Ascending aorta (tissue), 2 donors: ENCODE measurements at regions not wholly inside any gene's neighbourhood (a gene's known extent, or its start where the extent isn't known, plus 50 kb on each side); places are given as distances from the start of the nearest gene placed in this dataset.

Experiments
- DNase-seq, 2 donors: peaks; one replicate each; pipeline ENCODE4 v3.0.0-alpha.2; 2019; ENCODE audit warnings: low spot score in 2 of 2
- H3K27ac ChIP-seq, 2 donors: fragments of 200-600 bp; sonication (generic); one replicate each; pipeline ENCODE4 v1.5.1; 2016 to 2017; ENCODE audit warnings: mild to moderate bottlenecking in 1 of 2
- H3K27me3 ChIP-seq: fragments of 200-600 bp; sonication (generic); one replicate; pipeline ENCODE4 v1.5.1; 2017
- H3K36me3 ChIP-seq, 2 donors: fragments of 200-600 bp; sonication (generic); one replicate each; pipeline ENCODE4 v1.5.1; 2016
- H3K4me1 ChIP-seq, 2 donors: fragments of 200-600 bp; sonication (generic); one replicate each; pipeline ENCODE4 v1.5.1; 2016 to 2017; ENCODE audit warnings: mild to moderate bottlenecking in 1 of 2
- H3K4me3 ChIP-seq, 2 donors: fragments of 200-600 bp; sonication (generic); one replicate each; pipeline ENCODE4 v1.5.1; 2016 to 2017; ENCODE audit warnings: mild to moderate bottlenecking in 1 of 2
- H3K9me3 ChIP-seq, 2 donors: fragments of 200-600 bp; sonication (generic); one replicate each; pipeline ENCODE4 v1.5.1; 2016
- intact Hi-C: fragments of 100-400 bp; cut with DNase I; formaldehyde crosslinking; loops from one replicate; pipeline ENCODE4 v1.15.1; 2023
- TF ChIP-seq, protein P1 (sequence below), 3 experiments: fragments of 200-600 bp in 2 of 3; fragments of 450-650 bp in 1 of 3; sonication (generic) in 2 of 3; IDR thresholded peaks; one replicate each; pipeline ENCODE4 v1.5.1; 2016 to 2019; ENCODE audit warnings: antibody characterized with exemption in 3 of 3, mild to moderate bottlenecking in 1 of 3, moderate library complexity in 1 of 3

DNA sequence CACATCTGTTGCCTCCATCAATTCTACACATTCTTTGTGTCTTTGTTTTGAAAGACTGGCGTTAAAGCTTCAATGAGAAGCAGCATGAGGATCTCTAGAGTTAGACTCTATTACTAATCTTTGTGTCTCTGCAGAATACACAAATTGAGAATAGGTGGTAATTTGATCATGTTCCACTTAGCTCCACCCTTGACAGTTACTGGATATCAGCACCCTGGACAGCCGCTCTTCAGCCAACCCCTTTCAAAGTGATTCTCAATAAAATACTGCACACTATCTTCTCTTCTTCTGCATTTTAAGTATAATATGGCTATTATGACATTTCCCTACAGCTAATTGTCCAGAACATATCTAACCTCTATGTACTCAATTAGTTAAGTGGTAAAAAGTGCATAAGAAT is 54.3 kb upstream of the CNR1 start:
- intact Hi-C loops: no loop called here
- no peaks in the 10 kb centered on the region for H3K27me3 ChIP-seq
- DNase-seq: no peak
- no peaks in the 10 kb centered on the region for H3K36me3 ChIP-seq
- no peaks in the 10 kb centered on the region for H3K9me3 ChIP-seq
- H3K27ac ChIP-seq: no peak overlapping the region
- H3K4me1 ChIP-seq: no peaks in the 10 kb centered on the region
- TF ChIP-seq, protein P1, sequence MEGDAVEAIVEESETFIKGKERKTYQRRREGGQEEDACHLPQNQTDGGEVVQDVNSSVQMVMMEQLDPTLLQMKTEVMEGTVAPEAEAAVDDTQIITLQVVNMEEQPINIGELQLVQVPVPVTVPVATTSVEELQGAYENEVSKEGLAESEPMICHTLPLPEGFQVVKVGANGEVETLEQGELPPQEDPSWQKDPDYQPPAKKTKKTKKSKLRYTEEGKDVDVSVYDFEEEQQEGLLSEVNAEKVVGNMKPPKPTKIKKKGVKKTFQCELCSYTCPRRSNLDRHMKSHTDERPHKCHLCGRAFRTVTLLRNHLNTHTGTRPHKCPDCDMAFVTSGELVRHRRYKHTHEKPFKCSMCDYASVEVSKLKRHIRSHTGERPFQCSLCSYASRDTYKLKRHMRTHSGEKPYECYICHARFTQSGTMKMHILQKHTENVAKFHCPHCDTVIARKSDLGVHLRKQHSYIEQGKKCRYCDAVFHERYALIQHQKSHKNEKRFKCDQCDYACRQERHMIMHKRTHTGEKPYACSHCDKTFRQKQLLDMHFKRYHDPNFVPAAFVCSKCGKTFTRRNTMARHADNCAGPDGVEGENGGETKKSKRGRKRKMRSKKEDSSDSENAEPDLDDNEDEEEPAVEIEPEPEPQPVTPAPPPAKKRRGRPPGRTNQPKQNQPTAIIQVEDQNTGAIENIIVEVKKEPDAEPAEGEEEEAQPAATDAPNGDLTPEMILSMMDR (IDR thresholded peaks at IDR 0.05): no peak
- no peak overlapping the region for H3K4me3 ChIP-seq

DNA sequence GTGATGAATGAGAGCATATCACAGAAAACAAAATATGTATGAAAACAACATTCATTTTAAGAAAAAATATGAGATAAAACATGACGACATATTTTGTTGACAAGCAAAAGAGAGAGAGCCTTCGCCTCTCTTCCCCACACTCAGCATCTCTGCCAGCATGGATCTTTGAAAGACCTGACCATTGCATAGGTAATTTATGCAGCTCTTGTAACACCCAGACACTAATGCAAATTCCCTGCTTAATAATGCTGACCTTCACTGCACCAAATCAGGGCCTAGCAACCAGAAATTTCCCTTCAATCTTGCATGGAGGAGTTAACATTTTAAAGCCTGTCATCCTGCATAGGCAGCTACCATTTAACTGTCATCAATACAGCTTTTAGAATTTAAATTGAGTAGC is 50.0 kb upstream of the CNR1 start:
- intact Hi-C loops: no loop called here
- H3K4me3 ChIP-seq: no peak overlapping the region
- H3K4me1 ChIP-seq: no peaks in the 10 kb centered on the region
- TF ChIP-seq, protein P1 (IDR thresholded peaks at IDR 0.05): no peak
- DNase-seq: no peak
- no peaks in the 10 kb centered on the region for H3K9me3 ChIP-seq
- no peak overlapping the region for H3K27ac ChIP-seq
- no peaks in the 10 kb centered on the region for H3K27me3 ChIP-seq
- H3K36me3 ChIP-seq: no peaks in the 10 kb centered on the region
